HG03097 (cell line): ENCODE measurements at regions not wholly inside any gene's neighbourhood (a gene's known extent, or its start where the extent isn't known, plus 50 kb on each side); places are given as distances from the start of the nearest gene placed in this dataset.
"Not testable (repeated sequence)": the region's sequence is repeated elsewhere in the genome, so short reads cannot be mapped to it uniquely, and the experiment has no call there.

ENCODE experiments used
- ATAC-seq: cut with Tn5 transposase; IDR thresholded peaks from one replicate; pipeline ENCODE4 v1.9.1; 2021; ENCODE audit not compliant: unreplicated experiment, low FRiP score

DNA sequence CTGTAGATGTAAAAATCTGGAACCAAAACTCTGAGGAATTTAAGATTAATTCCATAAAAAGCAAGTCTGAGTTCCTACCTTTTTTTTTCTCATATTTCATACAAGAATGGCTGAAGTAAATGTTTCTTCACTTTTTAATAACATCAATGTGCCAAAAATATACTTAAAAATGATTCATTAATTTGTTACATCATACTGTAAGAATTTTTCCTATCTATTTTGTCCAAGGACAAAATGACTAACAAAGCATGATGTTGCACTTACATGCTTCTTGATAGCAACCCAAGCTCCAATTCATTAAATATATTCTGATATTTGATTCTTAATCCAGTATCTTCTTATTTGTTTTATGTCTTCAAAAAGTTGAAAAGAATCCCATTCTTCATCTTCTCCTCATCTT is 988.3 kb downstream of the TLE1 start:
- no peak for ATAC-seq

- no peak for ATAC-seq
Measured at GRCh38 chr9:80699511-80699998, 989.8 kb downstream of the TLE1 start.

- no peak for ATAC-seq
Measured at GRCh38 chr9:80698725-80699410, 990.5 kb downstream of the TLE1 start.

- no peak for ATAC-seq
Measured at GRCh38 chr9:80692751-80693150, 996.6 kb downstream of the TLE1 start.

DNA sequence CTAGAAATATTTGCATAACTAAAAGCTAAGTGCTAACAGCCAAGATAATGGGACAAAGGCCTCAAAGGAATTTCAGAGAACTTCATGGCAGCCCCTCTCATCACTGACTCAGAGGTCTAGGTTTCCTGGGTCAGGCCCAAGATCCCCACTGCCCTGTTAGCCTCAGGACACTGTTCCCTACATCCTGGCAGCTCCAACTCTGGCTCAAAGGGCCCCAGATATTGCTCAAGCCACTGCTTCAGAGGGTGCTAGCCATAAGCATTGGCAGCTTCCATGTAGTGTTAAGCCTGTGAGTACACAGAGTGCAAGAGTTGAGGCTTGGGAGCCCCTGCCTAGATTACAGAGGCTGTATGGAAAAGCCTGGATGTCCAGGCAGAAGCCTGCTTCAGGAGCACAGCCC is 998.1 kb downstream of the TLE1 start:
- no peak for ATAC-seq

DNA sequence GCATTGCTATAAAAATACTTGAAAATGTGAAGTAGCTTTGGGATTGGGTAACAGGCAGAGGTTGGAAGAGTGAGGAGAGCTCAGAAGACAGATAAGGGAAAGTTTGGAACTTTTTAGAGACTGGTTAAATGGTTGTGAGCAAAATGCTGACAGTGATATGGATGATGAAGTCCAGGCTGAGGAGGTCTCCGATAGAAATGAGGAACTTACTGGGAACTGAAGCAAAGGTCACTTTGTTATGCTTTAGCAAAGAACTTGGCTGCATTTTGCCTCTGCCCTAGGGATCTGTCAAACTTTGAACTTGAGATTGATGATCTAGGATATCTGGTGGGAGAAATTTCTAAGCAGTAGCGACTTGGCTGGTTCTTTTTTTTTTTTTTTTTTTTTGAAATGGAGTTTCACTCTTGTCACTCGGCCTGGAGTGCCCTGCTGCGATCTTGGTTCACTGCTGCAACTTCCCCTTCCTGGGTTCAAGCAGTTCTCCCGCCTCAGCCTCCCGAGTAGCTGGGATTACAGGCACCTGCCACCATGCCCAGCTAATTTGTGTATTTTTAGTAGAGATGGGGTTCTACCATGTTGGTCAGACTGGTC is 998.9 kb downstream of the TLE1 start:
- ATAC-seq, result no peak

DNA sequence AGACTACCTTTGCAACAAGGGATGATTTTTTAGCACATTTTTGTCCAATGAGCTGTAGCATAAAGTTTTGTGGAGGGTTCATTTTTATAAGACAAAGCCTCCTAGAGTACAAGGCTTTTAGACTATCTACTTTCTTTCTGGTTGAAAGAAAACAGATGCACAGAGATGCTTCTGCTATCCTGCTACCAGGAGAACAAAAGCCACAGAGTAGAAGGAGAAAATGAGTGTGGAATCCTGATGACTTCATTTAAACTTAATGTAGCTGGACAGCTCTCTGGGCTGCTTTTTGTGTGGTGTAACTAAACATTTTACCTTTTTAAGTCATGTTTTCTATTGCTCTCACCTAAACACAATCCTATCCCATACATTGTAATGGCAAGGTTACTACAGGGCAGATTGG is 1009.4 kb downstream of the TLE1 start:
- ATAC-seq, result no peak

- ATAC-seq, result no peak
Measured at GRCh38 chr9:80678906-80679305, 1010.4 kb downstream of the TLE1 start.

DNA sequence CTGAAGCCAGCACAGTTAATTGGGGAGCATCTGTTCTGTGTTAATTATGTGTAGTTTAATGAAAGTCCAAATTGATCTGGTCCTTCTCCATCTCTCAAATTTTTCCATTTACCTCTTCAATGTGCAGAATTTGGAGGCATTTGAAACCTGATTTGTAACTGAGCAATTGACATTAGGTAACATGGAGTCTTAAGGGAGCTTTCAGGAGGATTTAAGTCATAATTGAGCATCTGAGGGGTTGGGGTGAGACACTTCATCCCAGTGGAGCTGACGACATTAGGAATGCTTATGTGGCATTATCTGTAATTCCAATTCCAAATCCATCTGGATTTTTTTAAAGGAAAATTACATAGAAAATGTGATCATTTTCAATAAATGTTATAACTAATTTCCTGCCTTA is 1015.9 kb downstream of the TLE1 start:
- ATAC-seq, result no peak

DNA sequence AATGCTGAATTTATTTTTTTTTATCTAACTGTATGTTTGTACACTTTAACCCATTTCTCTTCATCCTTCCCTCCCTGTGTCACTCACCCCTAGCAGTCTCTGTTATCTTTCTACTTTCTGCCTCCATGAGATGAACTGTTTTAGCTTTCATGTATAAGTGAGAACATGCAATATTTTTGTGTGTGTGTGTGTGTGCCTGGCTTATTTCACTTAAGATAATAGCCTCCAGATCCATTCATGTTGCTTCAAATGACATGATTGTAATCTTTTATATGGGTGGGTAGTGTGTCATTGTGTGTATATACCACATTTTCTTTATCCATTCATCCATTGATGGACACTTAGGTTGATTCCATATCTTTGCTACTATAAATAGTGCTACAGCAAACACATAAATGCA is 1023.9 kb downstream of the TLE1 start:
- no peak for ATAC-seq

GRCh38 chr9:80664327-80665210 is 1024.8 kb downstream of the TLE1 start:
- no peak for ATAC-seq

- ATAC-seq, result not testable (repeated sequence)
Measured at GRCh38 chr9:80659751-80660150, 1029.6 kb downstream of the TLE1 start.

DNA sequence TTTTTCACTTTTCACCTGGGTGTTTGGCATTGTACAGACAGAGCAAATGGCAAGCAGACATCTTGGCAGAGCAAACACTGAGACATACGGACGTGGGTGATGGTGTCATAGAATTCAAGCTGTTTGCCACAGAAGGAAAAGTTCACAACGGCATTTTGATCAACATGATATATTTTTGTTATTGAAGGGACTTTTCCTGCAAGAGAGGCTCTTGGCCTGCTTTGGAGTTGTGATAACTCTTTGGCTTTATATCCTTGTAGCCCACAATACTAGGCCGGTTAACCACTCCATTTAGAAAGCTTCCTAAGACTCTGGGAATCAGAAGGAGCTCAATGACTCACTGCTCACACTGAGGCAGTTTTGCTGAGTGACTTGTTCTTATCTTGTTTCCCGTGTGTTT is 1038.3 kb downstream of the TLE1 start:
- ATAC-seq, result no peak

- ATAC-seq, result no peak
Measured at GRCh38 chr9:80649496-80649895, 1039.9 kb downstream of the TLE1 start.

- no peak for ATAC-seq
Measured at GRCh38 chr9:80649001-80649420, 1040.3 kb downstream of the TLE1 start.

- ATAC-seq, result no peak
Measured at GRCh38 chr9:80648336-80648735, 1041.0 kb downstream of the TLE1 start.

DNA sequence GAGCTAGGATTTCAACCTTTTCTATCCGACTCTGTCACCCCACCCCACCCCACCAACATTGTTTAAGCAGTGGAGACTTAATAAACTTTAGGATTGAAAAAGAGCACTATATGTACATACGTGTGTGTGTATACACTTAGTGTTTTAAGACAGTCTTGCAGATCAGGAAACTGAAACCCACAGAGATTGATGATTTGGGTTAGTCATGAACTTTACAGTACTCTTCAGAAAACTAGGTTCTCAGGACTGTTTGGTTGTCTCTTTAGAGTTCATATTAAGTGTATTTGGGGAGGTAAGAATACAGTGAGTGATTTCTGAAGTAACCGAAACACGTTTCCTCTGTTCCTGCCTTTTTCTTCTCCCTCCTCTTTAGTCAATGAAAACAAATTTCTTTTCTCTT is 1043.1 kb downstream of the TLE1 start:
- ATAC-seq, result no peak

DNA sequence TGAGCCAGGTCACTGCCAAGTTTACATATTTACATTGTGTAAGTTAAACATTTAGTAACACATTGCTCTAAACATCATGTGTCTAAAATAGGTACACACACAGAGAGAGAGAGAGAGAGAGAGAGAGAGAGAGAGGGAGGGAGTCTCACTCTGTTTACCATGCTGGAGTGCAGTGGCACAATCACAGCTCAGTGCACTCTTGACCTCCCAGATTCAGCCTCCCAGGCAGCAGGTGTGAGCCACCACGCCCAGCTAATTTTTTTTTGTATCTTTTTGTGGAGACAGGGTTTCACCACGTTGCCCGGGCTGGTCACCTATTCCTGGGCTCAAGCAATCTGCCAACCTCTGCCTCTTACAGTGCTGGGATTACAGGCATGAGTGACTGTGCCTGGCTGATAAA is 1045.3 kb downstream of the TLE1 start:
- ATAC-seq, result no peak

- no peak for ATAC-seq
Measured at GRCh38 chr9:80635065-80635464, 1054.3 kb downstream of the TLE1 start.

DNA sequence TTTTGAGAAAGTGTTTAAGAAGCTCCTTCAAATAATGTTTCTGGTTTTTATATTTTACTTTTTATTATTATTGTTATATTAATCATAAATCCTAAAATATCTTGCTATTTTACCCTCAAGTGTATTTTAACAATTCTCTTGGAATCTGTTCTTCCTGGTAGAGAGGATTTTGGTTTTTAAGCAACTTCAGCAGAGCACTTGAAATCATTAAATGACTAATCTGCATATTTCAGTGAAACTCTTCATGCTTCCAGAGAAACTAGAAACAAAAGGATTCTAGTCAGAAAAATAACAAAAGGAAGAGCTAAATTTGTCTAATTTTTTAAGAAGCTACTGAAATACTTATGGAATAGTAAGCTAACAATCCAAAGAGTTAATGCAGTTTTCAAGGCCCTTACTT is 1057.3 kb downstream of the TLE1 start:
- no peak for ATAC-seq

DNA sequence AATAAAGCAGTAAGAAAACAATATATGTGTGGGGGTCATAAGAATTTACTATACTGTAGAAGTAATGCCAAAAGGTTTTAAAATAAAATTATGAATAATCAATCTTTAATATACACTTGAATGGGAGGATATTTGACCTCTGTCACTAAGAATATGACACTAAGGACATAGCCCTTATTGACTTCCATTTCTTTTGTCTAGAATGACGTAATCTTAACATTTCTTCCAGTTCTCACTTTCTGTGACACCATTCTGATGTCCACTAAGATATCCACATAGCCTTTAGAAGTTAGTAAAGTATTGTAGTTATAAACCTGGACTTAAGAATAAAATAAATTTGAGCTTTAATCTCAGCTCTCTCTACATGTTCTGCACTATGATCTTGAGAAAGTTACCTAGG is 1050.7 kb downstream of the TLE4 start:
- no peak for ATAC-seq
